LHCN-M2 (cell line): ENCODE measurements at regions not wholly inside any gene's neighbourhood (a gene's known extent, or its start where the extent isn't known, plus 50 kb on each side); places are given as distances from the start of the nearest gene placed in this dataset.
"Not testable (repeated sequence)": the region's sequence is repeated elsewhere in the genome, so short reads cannot be mapped to it uniquely, and the experiment has no call there.

Experiments used
- DNase-seq: peaks from one replicate; pipeline ENCODE4 v3.0.0-alpha.2; 2012; ENCODE audit warnings: low read depth

DNA sequence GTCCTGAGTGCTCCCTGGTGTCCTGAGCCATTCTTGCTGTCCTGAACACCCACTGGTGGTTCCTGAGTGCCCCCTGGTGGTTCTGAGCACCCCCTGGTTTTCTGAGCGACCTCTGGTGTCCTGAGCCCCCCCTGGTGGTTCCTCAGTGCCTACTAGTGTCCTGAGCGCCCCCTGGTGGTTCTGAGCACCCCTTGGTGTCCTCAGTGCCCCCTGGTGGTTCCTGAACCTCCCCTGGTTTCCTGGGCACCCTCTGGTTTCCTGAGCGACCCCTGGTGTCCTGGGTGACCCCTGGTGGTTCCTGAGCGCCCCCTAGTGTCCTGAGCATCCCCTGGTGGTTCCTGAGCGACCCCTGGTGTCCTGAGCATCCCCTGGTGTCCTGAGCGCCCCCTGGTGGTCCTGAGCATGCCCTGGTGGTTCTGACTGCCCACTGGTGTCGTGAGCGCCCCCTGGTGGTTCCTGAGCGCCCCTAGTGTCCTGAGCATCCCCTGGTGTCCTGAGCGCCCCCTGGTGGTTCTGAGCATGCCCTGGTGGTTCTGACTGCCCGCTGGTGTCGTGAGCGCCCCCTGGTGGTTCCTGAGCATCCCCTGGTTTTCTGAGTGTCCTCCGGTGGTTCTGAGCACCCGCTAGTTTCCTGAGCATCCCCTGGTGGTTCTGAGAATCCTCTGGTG lies 473.1 kb downstream of the TMEM121 start:
- DNase-seq, result peak; percentile 11

DNA sequence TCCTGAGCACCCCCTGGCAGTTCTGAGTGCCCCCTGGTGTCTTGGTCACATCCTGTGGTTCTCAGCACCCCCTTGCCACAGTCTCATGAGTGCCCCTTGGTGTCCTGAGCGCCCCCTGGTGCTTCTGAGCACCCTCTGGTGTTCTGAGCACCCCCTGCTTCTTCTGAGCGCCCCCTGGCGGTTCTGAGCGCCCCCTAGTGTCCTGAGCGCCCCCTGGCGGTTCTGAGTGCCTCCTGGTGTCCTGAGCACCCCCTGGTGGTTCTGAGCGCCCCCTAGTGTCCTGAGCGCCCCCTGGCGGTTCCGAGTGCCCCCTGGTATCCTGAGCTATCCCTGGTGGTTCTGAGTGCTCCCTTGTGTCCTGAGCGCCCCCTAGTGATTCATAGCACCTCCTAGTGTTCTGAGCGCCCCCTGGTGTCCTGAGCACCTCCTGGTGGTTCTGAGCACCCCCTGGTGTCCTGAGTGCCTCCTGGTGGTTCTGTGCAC lies 473.7 kb downstream of the TMEM121 start:
- DNase-seq, result not testable (repeated sequence)

DNA sequence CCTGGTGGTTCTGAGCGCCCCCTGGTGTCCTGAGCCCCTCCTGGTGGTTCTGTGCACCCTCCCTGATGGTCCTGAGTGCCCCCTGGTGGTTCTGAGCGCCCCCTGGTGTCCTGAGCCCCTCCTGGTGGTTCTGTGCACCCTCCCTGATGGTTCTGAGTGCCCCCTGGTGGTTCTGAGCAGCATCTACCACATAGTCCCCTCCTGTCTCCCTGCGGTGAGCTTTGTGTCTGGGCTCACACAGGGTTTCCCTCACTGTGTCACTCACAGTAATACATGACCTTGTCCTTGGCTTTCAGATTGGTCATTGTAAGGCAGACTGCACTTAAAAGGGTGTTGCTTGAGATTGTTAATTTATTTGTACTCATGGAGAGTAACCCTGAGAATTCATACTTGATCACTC lies 474.9 kb downstream of the TMEM121 start:
- DNase-seq, result not testable (repeated sequence)

DNA sequence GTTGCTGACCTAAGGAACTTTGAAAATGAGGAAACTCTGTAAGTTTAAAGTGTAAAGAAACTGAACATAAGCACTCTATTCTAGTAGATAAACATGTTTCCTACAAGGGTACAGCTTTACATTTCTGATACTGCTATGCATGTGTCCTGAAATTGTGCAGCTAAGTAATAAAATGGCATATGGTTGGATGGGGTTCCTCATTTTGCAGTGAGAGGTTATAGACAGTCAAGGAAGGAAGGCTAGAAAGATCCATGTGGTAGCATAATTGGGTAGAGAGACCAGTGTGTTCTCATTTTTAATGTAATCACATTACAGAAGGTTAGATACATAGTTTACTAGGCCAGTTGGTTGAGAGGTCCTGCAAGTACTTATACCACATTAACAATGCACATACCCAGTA lies 477.0 kb downstream of the TMEM121 start:
- DNase-seq, result no peak

DNA sequence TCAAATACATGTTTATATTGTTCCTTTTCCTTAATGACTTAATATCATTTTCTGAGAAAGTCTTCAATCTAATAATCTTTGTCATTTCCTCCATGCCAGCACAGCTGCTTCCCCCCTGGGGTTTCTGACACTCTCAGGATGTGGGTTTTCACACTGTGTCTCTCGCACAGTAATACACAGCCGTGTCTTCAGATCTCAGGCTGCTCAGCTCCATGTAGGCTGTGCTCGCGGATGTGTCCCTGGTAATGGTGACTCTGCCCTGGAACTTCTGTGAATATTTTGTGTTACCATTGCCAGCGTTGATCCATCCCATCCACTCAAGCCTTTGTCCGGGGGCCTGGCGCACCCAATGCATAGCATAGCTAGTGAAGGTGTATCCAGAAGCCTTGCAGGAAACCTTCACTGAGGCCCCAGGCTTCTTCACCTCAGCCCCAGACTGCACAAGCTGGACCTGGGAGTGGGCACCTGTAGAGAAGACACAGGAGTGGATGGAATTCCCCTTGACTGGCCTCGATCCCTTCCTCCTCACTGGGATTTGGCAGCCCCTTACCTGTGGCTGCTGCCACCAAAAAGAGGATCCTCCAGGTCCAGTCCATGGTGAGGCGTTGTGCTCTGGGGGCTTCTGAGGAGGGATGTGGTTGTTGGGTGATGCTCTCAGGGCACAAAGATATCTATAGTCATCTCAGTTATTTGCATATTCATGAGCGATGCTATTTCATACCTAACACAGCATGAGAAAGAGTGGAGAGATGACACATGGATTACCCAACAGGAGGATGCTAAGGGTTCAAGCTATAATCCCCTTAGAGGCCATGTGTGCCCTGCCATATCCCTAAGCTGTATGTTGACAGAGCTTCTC lies 478.8 kb downstream of the TMEM121 start:
- not testable (repeated sequence) for DNase-seq

DNA sequence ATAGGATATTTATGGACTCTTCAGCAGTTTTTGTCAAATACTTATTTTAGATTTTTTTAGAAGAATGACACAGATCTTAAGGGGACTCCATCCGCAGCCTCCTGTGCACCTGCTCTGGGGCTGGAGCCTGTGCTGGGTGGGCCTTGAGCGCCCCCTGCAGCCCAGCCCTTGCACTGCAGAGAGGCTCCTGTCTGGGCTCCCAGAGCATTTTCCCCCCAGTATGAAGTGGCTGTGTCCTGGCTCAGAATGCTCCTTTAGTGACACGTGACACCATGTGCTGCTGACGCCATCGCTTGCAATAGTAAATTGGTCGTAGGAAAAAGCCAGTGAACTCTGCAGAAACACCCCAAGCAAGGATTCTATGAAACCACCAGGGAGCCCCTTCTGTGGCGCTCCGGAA lies 479.7 kb downstream of the TMEM121 start:
- DNase-seq, result not testable (repeated sequence)

DNA sequence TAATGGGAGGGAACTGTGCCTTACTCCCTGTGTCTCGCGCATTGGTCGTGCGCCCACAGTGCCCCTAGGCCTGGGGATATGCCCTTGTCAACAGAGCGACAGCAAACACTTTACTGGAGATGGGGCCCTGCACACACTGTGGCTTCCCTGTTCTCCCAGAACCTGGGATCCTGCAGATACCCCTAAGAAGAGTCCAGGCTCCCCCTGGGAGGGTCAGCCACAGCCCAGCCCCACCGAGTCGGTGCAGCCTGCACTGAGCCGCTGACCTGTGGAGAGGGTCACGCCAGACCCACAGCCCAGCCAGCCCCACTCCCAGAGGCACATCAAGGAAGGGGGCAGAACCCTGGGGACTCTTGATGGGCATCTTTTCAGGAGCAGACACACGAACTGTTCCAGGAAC lies 480.3 kb downstream of the TMEM121 start:
- DNase-seq, result not testable (repeated sequence)

DNA sequence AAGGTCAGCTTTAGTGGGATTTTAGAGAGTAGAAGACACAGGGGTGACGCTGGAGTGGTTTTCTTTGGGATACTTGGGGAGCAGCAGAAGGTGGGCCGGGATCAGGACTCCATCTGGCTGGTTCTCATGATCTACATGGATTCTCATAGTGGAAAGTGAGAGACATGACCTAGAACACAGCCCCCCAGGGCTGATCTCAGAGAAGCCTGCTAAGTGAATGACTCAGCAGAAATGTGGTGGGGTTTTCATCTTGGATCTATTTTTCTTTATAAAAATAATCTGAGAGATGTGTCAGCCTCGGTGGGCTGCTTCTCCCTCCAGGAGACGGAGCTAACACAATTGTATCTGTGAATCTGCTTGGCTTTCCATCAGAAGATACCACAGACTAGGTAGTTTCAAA lies 484.4 kb downstream of the TMEM121 start:
- no peak for DNase-seq

DNA sequence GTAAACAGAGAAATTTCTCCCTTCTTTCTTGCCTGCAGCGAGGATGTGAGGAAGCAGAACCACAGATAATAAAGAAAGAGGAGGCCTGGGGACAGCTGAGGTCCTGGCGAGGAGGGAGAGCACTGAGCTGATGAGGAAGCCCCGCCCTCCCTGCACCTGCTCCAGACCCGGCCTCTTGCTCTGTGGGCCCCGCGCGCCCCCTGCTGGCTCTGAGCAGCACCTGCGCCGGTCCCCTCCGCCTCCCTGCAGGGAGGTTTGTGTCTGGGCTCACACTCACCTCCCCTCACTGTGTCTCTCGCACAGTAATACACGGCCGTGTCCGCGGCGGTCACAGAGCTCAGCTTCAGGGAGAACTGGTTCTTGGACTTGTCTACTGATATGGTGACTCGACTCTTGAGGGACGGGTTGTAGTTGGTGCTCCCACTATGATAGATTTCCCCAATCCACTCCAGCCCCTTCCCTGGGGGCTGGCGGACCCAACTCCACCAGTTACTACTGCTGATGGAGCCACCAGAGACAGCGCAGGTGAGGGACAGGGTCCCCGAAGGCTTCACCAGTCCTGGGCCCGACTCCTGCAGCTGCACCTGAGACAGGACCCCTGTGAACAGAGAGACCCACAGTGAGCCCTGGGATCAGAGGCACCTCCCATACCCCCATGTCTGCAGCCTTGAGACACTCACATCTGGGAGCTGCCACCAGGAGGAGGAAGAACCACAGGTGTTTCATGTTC lies 485.4 kb downstream of the TMEM121 start:
- DNase-seq, result peak; percentile 5

DNA sequence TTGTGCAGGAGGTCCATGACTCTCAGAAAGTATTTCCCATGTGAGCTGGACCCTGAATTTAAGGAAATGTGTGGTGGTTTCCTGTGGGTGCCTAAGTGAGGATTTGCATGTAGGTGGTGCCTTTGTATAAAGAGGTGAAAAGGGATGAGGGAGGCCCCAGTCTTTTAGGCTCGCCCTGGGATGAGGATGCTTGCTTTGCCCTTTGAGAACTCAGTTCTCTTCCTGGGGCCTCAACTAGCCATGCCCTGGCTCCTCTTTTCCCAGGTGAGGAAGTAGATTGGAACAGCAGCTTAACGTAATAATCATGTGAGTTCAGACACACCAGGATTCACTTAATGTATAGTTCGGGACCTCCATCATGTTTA lies 486.0 kb downstream of the TMEM121 start:
- DNase-seq, result not testable (repeated sequence)

DNA sequence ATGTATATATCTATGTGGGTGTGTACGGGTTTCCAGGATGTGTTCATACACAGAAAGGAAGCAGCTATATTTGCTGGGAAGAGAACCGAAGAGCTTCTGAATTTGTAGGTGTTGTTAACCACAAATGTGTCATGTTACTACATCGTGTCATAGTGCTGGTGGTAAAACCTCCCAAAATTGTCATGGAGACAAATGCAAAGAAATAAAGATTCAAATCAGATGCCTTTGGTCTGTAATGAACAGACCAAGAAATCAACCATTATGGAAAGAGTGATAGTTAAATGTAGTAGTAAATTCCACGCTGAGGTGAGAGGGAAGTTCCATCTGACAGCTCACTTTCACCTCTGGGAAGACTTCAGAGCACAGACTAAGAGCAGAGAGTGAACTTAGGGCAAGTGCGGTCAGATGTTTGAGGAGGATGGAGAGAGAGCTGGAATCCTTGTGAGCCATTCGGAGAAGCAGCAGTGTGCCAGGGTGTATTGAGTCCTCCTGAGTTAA lies 487.5 kb downstream of the TMEM121 start:
- DNase-seq, result no peak

DNA sequence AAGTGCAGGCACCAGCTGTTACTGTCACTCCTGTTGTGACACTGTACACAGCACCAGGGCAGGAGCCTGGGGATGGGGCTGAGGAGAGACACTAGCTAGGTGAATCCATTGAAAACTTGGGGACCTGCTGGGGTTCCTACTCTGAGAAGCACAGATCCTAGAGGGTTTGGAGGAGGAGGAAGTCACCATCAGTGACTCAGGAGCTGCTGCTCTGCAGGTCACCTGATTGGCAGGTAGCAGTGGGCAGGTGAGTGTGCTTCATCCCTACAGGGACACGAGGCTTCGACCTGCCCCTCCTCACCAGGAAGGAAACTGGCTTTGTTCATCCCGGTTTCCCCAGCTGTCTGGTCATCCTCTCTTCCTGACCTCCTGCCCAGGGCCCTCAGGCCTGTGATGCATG lies 491.6 kb downstream of the TMEM121 start:
- not testable (repeated sequence) for DNase-seq

DNA sequence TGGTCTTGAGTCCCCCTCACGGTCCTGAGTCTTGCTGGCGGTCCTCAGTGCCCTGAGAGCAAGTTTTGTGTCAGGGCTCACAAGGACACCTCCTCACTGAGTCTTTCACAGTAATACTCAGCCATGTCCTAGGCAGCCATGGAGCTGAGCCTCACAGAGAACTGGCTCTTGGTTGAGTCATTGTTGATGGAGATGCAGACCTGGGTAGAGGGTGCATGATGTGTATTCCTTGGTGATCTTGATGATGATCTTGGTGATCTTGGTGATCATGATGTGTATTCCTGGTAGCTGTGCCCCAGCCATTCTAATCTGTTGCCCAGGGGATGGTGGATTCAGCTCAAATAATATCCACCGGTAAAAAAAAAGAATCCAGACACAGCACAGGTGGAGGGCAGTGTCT lies 495.4 kb downstream of the TMEM121 start:
- DNase-seq, result no peak

DNA sequence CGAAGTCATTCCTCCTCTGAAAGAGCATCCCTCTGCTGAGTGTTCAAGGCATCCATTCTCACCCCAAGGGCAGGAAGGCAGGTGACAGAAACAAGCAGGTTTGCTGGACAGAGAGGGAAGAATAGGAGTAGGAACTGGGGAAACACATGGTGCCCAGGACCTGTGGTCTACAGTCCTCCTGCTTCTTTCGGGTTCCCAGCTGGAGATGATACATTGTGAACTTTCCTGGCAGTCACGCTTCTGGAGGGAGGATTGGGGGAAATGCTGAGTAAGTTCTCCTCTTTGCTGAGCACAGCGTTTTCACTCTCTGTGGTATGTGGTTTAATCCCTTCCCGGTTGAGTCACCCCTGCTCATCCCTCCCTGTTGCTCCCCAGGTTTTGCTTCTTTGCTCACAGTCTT lies 496.3 kb downstream of the TMEM121 start:
- DNase-seq, result peak; percentile 39

DNA sequence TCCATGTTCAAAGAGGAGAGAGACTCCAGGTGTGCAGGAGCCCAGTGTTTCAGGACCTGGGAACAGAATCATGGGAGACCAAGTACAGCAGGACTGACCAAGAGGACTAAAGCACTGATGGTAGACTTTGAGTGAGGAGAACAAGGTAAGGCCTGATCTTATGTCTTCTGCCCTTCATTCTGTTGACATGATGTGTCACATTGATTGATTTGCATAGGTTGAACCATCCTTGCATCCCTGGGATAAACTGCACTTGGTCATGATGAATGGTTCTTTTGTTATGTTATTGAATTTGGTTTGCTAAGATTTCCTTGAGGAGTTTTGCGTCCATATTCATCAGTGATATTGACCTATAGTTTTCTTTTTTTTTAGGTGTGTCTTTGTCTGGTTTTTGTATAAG lies 497.0 kb downstream of the TMEM121 start:
- DNase-seq, result no peak

DNA sequence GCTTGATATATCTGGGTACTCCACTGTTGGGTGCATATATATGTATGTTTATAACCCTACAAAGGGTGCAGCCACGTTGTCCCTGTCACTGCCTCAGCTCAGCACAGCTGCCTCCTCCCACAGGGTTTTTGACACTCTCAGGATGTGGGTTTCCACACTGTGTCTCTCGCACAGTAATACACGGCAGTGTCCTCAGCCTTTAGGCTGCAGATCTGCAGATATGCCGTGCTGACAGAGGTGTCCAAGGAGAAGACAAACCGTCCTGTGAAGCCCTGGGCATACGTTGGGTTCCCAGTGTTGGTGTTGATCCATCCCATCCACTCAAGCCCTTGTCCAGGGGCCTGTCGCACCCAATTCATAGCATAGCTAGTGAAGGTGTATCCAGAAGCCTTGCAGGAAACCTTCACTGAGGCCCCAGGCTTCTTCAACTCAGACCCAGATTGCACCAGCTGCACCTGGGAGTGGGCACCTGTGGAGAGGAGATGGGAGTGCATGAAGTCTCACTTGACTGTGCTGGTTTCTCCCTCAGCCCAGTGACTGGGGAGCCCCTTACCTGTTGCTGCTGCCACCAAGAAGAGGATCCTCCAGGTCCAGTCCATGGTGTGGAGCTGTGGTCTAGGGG lies 498.7 kb downstream of the TMEM121 start:
- DNase-seq, result no peak

DNA sequence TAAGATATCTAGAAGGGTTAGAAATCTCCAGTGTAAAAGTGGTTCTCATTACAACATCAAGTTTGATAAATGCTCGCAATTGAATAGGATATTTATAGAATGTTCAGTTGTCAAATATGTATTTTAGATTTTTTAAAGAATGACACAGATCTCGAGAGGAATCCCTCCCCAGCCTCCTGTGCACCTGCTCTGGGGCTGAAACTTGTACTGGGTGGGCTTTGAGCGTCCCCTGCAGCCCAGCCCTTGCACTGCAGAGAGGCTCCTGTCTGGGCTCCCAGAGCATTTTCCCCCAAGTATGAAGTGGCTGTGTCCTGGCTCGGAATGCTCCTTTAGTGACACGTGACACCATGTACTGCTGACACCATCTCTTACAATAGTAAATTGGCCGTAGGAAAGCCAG lies 499.6 kb downstream of the TMEM121 start:
- no peak for DNase-seq

DNA sequence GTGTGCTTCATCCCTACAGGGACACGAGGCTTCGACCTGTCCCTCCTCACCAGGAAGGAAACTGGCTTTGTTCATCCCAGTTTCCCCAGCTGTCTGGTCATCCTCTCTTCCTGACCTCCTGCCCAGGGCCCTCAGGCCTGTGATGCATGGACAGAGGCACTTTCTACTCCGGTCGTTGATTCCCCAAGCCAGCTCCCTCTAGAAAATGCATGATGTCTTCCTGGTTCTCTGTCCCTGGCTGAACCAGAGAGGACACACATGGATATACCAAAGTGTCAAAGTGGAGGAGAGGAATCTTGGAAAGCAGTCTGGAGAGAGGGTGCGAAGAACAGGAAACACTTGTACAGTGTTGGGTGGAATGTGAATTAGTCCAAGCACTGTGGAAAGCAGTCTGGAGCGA lies 501.4 kb downstream of the TMEM121 start:
- DNase-seq, result not testable (repeated sequence)

DNA sequence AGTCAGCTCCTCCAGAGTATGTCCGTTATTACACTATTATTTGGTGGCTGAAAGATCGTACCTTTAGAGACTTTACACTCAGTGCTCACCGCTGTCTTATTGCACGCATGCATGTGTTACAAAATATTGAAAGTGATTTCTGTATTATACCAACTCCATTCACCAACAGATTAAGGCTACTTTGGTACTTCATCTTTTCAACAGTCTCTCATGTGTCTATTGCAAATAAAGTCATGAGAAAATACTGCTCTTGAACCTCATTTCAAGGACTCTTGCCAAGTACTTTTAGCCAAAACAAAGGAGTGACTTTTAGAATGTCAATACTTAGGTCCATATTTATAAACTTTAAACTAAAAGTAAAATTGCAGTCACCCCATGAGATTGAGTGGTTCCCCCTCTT lies 503.6 kb downstream of the TMEM121 start:
- no peak for DNase-seq

DNA sequence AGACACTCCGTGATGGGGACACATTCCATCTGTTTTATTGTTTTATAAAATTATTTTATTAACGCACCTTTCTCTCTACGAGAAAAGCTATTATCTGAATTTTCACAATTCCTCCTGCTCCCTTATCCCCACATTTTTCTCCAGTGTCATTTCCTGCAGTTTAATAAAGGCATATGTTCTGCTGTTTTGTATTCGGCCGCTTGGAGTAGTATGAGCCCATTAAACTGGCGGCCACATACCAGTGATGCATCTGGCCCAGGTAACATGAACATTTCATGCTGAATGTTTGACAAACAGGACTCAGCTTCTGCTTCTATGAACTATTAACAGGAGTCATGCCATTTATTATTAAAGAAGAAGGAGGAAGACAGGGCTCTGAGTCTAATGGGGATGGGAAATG lies 511.0 kb downstream of the TMEM121 start:
- DNase-seq, result no peak

DNA sequence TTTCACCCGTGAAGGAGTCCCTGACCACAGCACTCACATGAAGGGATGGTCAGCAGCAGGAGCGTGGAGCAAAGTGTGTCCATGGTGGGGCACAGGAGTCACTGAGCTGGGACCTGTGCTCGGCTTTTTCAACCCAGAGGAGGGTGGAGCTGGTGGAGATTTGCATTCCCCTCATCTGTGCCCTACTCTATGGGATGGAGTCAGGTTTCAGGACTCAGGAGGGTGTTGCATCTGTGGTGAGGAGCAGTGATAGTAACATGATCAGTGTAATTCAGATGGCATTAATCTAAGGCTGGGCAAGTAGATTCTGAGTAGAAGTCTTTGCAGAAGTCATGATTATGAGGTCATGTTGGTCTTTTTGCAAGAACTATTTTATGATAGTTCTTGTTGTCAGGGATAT lies 511.9 kb downstream of the TMEM121 start:
- DNase-seq, result no peak

DNA sequence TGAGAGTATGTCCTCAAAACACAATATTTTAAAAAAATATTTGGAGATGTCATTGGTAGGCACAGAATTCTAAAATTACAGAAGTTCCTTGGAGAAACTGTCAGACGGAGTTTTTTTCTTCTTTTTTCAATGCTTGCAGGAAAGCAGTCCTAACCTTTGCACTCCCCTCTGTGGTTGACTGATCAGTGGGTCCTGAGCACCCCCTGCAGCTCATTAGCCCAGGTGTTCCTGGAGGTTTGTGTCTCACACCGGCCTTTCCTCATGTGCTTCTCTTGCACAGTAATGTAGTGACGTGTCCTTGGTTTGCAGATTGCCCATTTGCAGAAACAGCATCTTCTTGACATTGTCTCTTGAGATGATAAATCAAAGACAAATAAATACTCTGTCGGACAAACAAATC lies 513.0 kb downstream of the TMEM121 start:
- DNase-seq, result no peak
